Astrocyte of the cerebellum (primary cell): ENCODE measurements at regions not wholly inside any gene's neighbourhood (a gene's known extent, or its start where the extent isn't known, plus 50 kb on each side); places are given as distances from the start of the nearest gene placed in this dataset.

ENCODE experiments used
- DNase-seq: peaks from one replicate; pipeline ENCODE4 v3.0.0-alpha.2; 2011; ENCODE audit warnings: low read depth
- H3K4me3 ChIP-seq: 2 replicates; pipeline ENCODE4 v1.5.1; 2011; ENCODE audit warnings: mild to moderate bottlenecking, low read depth, low read length, moderate library complexity
- CTCF ChIP-seq: IDR thresholded peaks from 2 replicates; pipeline ENCODE4 v1.5.1; 2012; ENCODE audit warnings: low read length, low read depth, moderate library complexity, mild to moderate bottlenecking; ENCODE audit errors: missing control alignments
- in situ Hi-C: cut with HindIII; loops from 2 replicates; pipeline ENCODE4 v1.10.0; 2017; ENCODE audit warnings: low sequenced_read_pairs

GRCh38 chr6:97594844-97595243 is 311.8 kb upstream of the MMS22L start:
- no peak overlapping the region for H3K4me3 ChIP-seq
- DNase-seq = peak; percentile 43
- no peak for TF ChIP-seq CTCF
- in situ Hi-C loops = no loop called here

DNA sequence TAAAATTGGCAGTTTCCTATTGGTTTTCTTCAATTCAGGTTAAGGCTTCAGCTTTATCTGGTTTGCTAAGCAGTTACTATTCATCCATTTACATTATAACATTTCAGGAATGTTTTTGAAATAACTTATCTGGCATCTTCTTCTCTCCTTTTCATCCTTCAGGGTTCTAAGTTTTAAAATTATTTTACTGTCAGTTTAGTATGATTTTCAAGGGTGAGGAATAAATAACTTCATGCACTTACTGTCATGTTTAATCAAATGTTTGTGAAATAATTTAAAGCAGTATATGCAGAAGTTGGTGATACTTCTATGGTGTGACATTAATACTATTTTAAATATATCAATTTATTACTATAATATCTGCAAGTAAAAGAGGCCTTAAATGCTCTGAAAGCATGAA is 338.1 kb upstream of the MMS22L start:
- no peak for TF ChIP-seq CTCF
- no peak overlapping the region for H3K4me3 ChIP-seq
- in situ Hi-C loops = no loop called here
- no peak for DNase-seq

GRCh38 chr6:97626671-97627441 is 343.8 kb upstream of the MMS22L start:
- no peak for TF ChIP-seq CTCF
- DNase-seq = peak; percentile 13
- H3K4me3 ChIP-seq = peak overlapping the region; percentile 0
- in situ Hi-C loops = no loop called here

GRCh38 chr6:97629180-97629579 is 346.2 kb upstream of the MMS22L start:
- in situ Hi-C loops = no loop called here
- no peak for TF ChIP-seq CTCF
- DNase-seq = no peak
- H3K4me3 ChIP-seq = no peak overlapping the region

DNA sequence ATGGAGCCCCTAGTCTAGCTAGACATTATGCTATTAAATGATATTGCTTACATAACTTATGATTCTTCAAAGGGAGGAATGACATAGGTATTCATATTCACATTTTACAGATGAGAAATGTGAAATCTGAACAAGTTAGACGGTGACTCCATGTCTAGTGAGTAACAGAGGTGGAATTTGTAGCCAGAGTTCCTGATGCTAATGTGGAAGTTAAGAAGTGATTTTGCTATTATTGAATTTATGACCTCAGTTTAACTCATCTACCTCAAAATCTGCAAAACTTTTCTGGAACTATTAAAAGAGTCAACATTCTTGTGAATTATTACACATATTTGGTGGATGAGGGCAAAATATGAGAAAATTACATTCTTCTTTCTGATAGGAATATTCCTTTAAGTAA is 347.6 kb upstream of the MMS22L start:
- TF ChIP-seq CTCF = no peak
- in situ Hi-C loops = no loop called here
- peak; percentile 15 for DNase-seq
- no peak overlapping the region for H3K4me3 ChIP-seq

- no peak for DNase-seq
- H3K4me3 ChIP-seq = no peak overlapping the region
- TF ChIP-seq CTCF = no peak
- in situ Hi-C loops = no loop called here
Observed at GRCh38 chr6:97632341-97632740, 349.3 kb upstream of the MMS22L start.
